Amygdala (tissue), 56 donors: ENCODE measurements at regions not wholly inside any gene's neighbourhood (a gene's known extent, or its start where the extent isn't known, plus 50 kb on each side); places are given as distances from the start of the nearest gene placed in this dataset.
"Not testable (repeated sequence)": the region's sequence is repeated elsewhere in the genome, so short reads cannot be mapped to it uniquely, and the experiment has no call there.

ENCODE experiments used
- DNase-seq, 56 donors: peaks; one replicate each; lab custom pipeline; 2025; lab: John Stamatoyannopoulos, UW

DNA sequence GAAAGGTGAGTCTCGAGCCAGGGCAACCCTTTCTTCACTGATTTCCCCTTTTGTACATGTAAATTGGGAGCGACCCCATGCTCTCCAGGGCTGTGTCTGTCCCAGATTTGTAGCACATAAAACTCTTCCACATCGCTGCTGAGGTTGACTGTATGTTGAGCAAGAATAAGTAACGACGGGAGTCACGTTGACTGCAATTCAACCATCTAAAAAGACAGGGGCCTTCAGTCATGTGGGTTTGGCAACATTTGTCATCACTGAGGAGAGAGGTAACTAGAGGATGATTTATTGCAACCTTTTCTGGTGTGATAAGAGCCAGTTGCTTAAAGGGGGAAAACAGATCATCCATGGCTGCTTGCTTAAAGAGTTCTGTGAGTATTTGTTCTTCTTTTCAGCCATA, 159.4 kb upstream of the SULF2 start:
- no peak for DNase-seq

DNA sequence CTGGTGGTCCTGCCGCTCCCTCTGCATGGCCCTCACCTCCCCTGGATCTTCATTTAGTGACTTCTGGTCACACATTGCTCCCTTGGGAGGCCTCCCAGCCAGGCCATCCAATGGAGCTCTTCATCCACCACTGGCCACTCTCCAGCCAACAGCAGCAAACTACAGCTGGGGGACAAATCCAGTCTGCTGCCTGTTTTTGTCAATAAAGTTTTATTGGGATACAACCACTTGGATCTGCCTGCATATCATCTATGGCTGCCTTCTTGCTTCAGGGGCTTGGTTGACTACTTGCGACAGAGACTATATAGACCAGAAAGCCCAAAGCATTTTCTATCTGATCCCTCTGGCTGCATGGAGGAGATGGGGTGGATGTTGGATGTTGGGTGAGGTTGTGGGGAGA, 156.6 kb upstream of the SULF2 start:
- DNase-seq = no peak

DNA sequence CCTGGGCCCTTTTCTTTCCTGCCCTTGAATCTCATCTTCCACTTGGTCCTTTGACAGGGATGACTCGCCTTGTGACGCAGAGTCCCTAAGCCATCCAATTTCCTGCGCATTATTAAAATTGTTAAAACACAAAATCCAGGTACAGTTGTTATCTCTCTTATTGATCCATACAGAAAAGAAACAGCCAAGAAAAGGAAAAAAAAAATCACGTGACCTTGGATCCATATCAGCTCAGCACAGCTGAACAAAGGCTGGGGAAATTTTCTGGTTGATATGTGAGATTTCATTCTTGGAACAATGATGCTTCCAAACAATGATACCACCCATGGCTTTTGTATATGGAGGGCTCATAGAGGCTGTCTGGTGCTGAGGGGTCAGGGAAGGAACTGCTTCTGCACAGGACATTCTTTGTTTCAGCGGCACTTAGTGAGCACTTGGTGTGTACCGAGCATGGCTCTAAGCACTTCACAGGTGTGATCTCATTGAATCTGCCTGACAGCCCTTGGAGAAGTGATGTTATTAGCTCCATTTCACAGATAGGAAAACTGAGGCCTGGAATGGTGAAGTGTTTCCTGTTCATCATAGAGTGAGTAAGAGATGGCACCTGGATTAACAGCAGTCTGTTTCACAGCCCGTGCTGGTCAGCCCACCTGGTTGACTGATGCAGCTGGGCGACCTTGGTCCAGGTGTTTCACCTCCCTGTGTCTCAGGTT, 155.0 kb upstream of the SULF2 start:
- no peak for DNase-seq

DNA sequence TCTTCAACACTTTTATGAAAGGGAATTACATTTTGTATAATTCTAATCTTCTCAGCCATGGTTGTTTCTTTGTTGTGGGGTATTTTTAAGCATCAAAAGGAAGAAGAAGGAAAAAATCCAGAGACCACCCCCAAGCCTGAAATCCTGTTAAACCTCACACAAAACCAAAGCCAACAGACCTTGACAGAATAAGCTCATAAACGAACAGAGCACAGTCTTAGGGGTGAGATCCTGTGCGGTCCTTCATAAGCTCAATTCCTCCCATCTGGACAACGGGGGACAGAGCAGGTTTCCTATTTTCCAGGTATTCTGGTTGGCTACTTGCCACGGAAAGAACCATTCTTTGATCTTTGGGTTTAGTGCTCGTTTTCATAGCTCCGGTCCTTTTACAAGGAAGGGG, 151.3 kb upstream of the SULF2 start:
- DNase-seq = no peak

DNA sequence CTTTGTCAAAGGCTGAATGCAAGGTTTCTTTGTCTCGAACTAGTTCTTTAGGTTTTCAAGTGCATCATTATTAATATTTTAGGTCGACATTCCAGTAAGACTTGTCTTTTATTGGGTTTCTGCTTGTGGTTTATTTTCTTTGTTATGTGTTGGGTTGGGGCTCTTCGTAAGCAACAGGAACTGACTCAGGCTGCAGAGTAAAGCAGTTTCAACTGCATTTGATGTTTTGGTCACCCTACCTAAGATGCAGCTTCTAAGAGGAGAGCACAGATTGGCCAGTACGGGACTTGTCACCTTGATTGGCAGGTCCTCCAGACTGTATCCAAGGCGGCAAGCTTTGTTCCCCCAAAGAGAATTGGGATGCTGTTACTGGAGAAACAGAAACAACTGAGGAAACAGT, 149.5 kb upstream of the SULF2 start:
- DNase-seq = no peak

DNA sequence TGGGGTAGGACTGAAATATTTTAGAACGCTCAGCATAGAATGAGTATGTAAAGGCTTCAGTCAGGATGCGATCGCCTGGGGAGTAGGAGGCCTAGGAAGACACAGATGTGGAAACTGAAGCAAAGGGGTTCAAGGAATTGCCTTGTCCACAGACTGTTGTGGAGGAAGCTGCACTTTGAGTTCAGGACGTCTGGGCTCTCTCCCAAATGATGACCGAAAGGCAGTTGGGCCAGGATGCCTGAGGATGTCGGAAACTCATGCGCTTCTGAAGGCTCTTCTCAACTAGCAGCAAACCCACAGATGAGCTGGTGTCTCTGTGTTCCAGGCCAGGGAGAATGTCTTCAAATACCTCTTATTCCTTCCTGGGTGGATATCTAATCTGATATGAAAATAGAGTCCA, 146.2 kb upstream of the SULF2 start:
- DNase-seq = no peak

DNA sequence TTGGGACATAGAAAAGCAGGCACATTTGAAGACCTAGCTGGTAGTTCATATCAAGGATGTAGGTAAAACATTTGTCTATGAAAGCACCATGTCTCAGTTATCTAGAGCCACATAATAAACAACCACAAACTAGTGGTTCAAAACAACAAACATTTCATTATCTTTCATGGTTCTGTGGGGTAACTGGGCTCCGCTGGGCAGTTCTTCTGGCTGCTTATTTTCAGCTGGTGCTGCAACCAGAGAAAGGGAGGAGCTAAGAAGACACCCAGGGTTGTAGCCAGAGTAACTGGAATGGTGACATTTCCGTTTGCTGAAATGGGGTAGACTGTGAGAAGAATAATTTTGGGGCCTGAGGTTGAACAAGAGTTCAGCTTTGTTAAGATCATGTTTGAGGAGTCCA, 145.7 kb upstream of the SULF2 start:
- no peak for DNase-seq

DNA sequence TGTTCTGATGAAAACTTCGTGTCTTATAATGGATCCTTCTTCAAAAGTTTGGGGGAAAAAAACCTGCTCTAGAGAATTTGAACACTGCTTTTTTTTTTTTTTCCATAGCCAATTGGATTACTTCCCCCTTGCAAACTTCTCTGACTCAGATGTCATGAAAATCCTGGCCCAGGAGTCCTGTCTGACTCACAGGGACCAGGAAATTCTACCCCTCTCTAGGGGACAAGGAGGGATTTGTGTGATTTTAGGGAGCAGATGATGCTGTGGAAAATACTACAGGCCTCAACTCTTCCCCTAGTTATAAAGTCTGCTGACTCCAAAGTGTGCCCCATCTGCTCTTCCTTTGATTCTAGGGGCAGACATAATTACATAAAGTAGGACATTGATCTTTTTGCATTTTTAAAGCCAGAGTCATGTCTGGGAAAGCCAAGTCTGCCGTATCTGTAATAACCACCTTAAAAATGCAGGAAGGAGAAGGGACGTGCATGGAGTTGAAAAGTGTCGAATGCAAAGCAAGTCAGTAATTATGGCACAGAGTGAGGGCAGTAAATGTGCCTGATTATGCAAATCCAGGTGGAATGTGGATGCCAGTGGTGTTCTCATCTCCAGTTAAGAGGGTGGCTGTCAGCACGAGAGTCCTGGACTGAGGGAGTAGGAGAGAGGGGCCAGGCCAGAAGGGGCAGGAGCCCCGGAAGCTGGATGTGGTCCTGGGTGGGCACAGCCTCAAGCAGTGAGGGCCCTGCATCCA, 144.3 kb upstream of the SULF2 start:
- no peak for DNase-seq

DNA sequence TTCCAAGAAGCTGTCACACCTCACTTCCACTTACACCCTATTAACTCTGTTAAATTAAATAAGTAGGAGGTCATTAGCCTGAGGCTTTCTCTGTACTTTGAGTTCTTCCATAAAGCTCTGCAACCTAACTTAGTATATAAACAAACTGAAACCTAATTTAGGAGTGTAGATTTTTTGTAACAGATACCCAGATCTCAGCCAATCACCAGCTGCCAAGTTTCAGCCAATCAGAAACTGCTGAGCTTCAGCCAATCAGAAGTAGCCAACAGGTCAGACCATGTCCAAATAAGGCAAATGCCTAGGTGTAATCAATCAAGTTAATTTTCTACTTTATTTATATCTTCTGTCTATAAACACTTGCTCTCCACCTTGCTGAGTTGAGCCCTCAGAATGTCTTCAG, 142.7 kb upstream of the SULF2 start:
- DNase-seq = no peak

DNA sequence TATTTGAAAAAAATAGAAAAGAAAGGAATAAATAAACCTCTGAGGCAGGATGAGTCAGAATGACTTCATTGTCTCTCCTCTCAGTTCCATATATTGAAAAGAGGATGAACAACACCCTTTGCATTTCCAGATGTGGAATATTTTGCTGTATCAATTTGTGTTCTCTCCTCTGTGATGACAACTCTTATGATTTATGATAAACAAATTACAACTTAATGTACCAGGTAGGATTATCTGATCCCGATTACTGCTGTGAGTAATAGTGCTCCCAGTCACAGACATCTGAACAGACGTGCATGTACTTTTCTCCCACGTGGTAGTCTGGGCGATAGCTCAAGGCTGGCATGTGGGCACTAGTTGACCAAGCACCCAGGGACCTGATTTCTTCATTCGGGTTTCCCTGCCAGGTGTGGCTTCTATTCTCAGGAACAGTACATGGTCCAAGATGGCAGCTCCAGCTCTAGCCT, 142.1 kb upstream of the SULF2 start:
- no peak for DNase-seq

DNA sequence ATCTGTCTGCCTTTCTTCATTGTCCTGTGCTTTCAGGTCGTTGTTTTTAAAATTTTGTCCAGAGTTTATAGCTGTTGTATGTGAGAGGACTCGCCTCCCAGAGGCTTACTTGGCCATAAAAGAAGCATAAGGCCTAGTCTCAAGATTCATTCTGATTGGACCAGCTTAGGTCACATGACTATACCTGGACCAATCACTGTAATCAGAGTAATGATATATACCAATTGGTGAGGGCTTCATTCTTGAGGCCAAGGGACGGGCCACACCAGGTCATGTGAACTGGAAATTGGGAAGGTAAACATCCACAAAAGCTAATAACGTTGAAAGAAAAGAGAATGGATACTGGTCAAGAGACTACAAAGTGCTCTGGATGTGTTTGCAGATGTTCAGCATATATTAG, 141.4 kb upstream of the SULF2 start:
- DNase-seq = no peak

DNA sequence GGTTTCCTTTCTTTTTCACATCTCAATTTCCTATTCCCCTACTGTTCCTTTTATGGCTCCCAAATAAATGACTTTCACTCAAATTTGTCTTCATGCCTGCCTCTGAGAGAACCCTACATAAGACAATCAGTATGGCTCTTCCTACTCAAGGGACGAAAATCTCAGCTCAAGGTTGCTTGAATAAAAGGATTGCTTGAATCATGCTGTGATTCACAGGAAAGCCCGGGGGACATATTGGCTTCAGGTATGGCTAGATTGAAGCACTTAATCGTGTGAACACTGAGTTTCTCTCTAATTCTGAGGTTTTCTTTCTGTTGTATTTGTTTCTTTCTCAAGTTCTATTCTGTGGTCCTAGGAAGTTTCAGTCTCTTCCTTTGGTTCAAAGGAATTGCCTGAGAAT, 140.3 kb upstream of the SULF2 start:
- no peak for DNase-seq

DNA sequence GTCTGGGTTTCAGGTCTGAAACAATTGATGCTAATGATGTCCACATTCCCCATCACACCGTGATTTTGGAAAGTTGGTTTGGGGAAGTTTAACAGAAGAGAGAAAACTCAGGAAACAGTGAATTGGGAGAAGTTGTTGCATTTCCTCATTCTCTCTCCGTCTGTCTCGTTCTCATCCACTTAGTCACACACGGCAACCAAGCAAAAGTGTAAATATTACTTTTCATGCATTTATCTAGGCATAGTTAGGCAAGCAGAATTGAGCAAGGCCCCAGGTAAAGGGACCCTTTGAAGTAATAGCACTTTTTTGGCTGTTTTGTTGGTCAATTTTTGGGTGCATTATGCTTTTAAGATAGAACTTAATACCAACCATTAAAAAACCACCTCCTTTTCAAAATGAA, 137.0 kb upstream of the SULF2 start:
- no peak for DNase-seq

DNA sequence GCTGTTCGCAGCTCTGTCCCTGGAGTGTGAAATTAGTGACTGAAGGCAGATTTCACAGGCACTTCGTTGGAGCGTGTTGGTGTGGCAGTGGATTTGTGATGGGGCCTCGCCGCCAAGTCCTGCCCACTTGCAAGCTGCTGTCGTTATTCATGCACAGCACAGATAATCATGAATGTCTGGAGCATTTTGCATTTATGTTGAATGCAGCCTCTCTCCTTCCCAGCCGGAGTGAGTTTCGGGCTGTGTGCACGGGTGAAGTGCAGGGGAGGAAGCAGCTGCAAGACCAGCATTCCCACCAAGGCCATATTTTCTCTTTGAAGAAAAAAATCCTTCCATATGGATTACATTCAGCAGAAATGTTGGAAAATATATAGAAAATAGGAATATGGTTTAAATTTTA, 136.5 kb upstream of the SULF2 start:
- peak in 1 of 56 donors; percentile 8 for DNase-seq

DNA sequence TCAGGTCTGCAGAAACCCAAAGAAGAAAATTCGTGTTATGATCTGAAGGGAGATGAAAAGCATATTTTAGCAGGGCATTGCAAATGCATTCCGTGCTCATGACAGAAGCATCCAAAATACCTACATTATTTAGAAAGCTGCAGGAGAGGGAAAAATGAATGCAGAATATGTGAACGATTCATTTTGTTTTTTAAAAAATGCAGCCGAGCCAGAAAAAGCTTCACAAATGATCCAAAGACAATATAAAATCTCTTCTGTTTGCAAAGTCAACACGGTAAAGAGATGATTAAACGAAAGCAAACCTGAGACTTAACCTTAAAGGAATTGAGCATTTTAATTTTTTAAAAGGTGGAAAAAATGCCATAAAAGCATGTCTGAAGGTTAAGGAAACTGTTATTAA, 136.1 kb upstream of the SULF2 start:
- no peak for DNase-seq

DNA sequence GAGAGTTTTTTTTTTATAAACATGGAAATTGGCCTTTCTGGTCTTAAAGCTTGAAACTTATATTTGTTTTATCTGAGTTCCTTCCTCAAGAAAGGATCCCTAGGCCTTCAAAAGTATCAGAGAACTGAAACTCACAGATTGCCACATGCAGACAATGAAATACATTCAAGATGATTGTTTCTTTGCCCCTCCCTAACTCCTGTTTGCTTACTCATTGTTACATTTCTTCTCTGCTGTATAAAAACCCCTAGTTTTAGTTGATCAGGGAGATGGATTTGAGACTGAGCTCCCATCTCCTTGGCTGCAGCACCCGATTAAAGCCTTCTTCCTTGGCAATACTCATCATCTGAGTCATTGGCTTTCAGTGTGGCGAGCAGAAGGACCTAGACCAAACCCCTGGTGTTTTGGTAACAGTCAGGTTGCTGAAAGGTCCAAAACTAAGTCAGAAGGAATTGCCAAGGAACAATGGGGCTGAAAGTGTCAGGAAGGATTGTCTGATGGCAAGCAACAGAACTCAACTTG, 132.3 kb upstream of the SULF2 start:
- no peak for DNase-seq

DNA sequence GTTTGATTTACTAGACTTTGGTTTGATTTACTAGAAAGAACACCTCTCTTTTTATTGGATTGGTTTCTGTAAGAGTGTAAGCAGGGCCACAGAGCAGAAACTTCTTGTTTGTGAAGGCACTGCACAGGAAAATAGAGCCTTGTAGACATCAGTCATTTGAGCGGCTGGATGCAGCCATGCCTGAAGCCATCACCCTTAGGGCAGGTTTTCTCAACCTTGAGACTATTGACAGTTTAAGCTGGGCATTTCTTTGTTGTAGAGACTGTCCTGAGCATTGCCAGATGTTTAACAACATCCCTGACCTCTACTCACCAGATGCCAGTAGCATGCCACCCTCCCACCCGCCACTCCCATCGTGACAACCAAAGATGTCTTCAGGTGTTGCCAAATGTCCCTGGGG, 130.2 kb upstream of the SULF2 start:
- no peak for DNase-seq

DNA sequence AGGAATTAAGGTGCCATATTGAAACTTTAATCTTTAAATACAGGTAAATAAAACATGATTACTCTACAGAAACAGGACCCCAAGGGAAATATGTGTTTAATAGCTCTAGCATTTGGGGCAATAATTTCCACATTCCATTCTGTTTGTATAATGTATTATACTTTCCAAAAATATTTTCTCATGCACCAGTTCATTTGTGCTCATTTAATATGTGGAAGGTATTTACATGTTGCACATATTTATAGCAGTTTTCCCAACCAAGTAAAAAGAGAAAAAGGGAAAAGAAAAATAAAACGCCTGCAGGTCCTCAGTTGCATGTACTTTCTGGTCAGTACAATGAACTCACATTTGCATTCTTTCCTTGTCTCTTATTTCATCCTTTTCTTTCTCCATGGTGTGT, 129.5 kb upstream of the SULF2 start:
- no peak for DNase-seq

DNA sequence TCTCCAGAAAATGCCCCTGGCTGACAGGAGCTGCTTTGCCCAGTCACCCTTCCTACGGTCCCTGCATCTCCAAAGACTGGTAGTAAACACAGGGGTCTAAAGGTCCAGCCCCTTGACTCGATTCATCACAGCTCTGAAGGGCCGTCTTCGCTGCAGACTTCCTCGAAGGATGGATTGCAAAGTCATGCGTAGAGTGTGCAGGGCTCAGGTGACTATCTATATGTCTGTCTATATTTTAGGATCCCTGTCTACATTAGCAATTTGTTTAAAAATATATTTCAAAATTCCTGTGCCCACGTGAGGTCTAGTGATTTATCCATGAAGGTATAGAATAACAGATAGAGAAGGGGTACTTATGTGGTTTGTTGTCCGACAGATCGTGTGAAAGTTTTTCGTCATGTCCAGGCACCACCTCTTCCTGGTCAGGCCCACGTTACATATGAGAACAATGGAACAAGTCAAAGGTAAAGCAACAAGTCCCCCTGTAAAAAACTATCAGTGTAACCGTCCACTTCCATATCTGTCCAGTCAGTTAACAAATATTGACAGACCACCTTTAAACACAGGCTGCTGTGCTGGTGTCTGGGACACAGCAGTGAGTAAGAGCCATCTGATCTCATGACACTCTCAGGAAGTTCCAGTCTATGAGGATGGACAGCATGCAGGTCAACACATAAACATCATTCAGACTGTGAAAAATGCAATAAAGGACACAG, 127.7 kb upstream of the SULF2 start:
- not testable (repeated sequence) for DNase-seq

DNA sequence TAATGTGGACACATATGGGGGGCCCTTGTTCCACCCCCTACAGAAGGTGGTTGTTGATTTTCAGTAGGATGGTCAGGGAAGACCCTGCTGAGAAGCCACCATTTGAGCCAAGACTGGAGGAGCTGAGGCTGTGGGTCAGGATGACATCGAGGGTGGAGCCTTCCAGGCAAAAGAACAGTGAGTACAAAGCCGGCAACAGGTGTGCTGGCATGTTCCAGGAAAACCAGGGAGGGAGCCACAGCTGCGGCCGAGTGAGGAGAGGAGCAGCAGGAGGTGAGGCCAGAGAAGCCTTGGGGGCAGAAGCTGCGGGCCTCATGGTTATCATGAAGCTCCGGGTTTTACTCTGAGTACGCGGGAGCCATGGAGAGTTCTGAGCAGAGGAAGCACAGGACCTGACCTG, 126.9 kb upstream of the SULF2 start:
- DNase-seq = not testable (repeated sequence)

DNA sequence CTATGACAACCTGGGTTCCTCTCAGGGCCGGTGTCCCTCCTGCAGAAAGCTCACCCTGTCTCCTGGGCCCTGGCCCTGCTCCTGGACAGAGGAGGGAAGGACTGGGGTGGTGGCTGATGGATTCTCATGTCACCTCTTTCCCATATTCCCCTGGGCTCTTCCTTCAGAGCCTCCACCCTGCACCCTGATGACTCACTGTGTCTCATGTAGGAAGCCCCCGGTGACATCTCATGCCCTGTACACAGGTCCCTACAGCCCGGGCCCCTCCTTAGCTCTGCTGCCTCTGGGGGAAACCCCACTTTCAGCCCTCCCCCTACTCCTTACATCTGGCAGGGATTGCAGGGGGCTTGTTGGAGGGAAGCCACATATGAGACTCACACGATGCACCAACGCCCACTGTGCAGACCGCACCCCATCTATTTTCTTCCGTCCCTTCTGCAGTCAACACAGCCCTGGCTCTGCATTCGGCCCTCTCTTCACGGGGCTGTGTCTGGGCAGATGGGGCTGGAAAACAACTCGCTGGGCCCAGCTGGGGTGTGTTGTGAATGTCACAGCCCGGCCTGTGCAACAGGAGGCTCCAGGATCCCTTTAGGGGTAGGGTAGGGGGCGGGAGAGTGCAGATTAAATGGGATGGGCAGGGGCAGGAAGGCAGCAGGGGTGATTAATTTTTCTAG, 124.6 kb upstream of the SULF2 start:
- DNase-seq = not testable (repeated sequence)
